ENCODE measurements at regions not wholly inside any gene's neighbourhood (a gene's known extent, or its start where the extent isn't known, plus 50 kb on each side); places are given as distances from the start of the nearest gene placed in this dataset.

- TF ChIP-seq CTCF (IDR thresholded peaks at IDR 0.05) (no peak), POLR2A (IDR thresholded peaks at IDR 0.05) (no peak), POLR2AphosphoS5 (IDR thresholded peaks at IDR 0.05) (no peak)
These were observed 215.2 kb upstream of the ATP5MC3 start for GRCh38 chr2:175396696-175397095.
